T-helper 1 cell treated with Interleukin-12 subunit alpha and Interleukin-12 subunit beta and Interleukin-4 antibody, amounts not matched to agents 30 ng/mL and 1 ng/mL, for 36 hours (primary cell): ENCODE measurements at regions not wholly inside any gene's neighbourhood (a gene's known extent, or its start where the extent isn't known, plus 50 kb on each side); places are given as distances from the start of the nearest gene placed in this dataset.

Experiments used
- intact Hi-C: fragments of 100-400 bp; cut with micrococcal nuclease; formaldehyde crosslinking; loops from one replicate; pipeline ENCODE4 v1.15.1; 2024

- intact Hi-C loops: no loop called here
Measured at GRCh38 chr12:127912035-127912665, 354.8 kb upstream of the TMEM132C start.

GRCh38 chr12:127923501-127923900, 343.5 kb upstream of the TMEM132C start:
- intact Hi-C loops: no loop called here

GRCh38 chr12:127925971-127926370, 341.0 kb upstream of the TMEM132C start:
- intact Hi-C loops: no loop called here

GRCh38 chr12:127928178-127928577, 338.8 kb upstream of the TMEM132C start:
- intact Hi-C loops: no loop called here

- intact Hi-C loops: no loop called here
Measured at GRCh38 chr12:127928615-127929571, 338.1 kb upstream of the TMEM132C start.

- intact Hi-C loops: no loop called here
Measured at GRCh38 chr12:127930122-127930521, 336.8 kb upstream of the TMEM132C start.

GRCh38 chr12:127934409-127934808, 332.6 kb upstream of the TMEM132C start:
- intact Hi-C loops: no loop called here

GRCh38 chr12:127936463-127936862, 330.5 kb upstream of the TMEM132C start:
- intact Hi-C loops: no loop called here

GRCh38 chr12:127941332-127941731, 325.6 kb upstream of the TMEM132C start:
- intact Hi-C loops: no loop called here

- intact Hi-C loops: no loop called here
Measured at GRCh38 chr12:127942981-127943380, 324.0 kb upstream of the TMEM132C start.

GRCh38 chr12:127943481-127944210, 323.3 kb upstream of the TMEM132C start:
- intact Hi-C loops: no loop called here

- intact Hi-C loops: no loop called here
Measured at GRCh38 chr12:127944211-127944899, 322.6 kb upstream of the TMEM132C start.

GRCh38 chr12:127957001-127957660, 309.8 kb upstream of the TMEM132C start:
- intact Hi-C loops: no loop called here

GRCh38 chr12:127962303-127962702, 304.7 kb upstream of the TMEM132C start:
- intact Hi-C loops: no loop called here

GRCh38 chr12:127963933-127964332, 303.0 kb upstream of the TMEM132C start:
- intact Hi-C loops: no loop called here

GRCh38 chr12:127964717-127965116, 302.3 kb upstream of the TMEM132C start:
- intact Hi-C loops: no loop called here

- intact Hi-C loops: no loop called here
Measured at GRCh38 chr12:127966331-127966730, 300.6 kb upstream of the TMEM132C start.

GRCh38 chr12:127970491-127970890, 296.5 kb upstream of the TMEM132C start:
- intact Hi-C loops: no loop called here

- intact Hi-C loops: no loop called here
Measured at GRCh38 chr12:127980585-127980984, 286.4 kb upstream of the TMEM132C start.

- intact Hi-C loops: no loop called here
Measured at GRCh38 chr12:127981875-127982274, 285.1 kb upstream of the TMEM132C start.
